C4-2B (cell line): ENCODE measurements at regions not wholly inside any gene's neighbourhood (a gene's known extent, or its start where the extent isn't known, plus 50 kb on each side); places are given as distances from the start of the nearest gene placed in this dataset.

Experiments
- CTCF ChIP-seq: fragments of 450-650 bp; conservative IDR thresholded peaks from 2 replicates; pipeline ENCODE4 v1.5.1; 2017; ENCODE audit warnings: mild to moderate bottlenecking
- ZFX ChIP-seq: fragments of 450-650 bp; IDR thresholded peaks from 2 replicates; pipeline ENCODE4 v1.6.1; 2017

DNA sequence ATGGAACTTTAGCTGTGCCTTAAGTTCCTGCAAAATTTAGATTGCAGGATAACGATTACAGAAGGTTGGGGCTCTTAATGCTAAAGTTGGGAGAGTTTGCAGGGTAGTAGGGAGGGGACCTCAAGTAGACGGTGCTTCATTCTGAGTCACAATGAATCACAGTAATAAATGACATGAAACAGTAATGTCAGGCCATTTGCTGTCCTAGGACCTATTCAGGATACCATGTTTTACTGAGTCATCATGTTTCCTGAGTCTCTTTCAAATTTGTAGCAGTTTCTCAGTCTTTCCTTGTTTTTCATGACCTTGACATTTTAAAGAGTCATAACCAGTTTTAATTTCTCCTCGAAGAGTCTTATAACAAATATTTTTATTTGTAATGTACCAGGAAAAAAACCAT lies 406.9 kb upstream of the MAP3K7 start:
- TF ChIP-seq CTCF (no peak), ZFX (no peak)
